AG08395 (cell line): ENCODE measurements at regions not wholly inside any gene's neighbourhood (a gene's known extent, or its start where the extent isn't known, plus 50 kb on each side); places are given as distances from the start of the nearest gene placed in this dataset.
"Not testable (repeated sequence)": the region's sequence is repeated elsewhere in the genome, so short reads cannot be mapped to it uniquely, and the experiment has no call there.

ENCODE experiments used
- DNase-seq: peaks from one replicate; pipeline ENCODE4 v3.0.0; 2012; ENCODE audit warnings: mixed read lengths, low spot score

GRCh38 chr4:131721883-131722282 is 1427.2 kb upstream of the PCDH10 start:
- DNase-seq, result no peak

DNA sequence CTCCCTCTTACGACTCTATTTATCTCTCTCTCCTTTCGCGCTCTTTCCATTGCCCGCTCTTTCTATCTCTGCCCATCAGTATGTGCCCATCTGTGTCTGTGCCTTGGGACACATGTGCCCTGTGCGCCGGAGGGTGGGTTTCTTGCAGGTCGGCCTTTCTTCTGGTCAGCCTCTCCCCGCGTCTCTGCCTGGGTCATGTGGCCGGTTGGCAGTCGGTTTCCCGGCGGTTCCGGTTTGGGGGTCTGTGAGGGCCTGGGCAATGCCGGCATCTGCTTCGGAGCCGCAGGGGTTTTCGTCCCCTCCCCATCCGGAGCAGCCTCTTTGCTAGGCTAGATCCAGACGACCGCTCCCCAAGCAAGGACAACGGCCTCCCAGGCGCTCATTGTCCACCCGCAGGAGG is 1426.0 kb upstream of the PCDH10 start:
- DNase-seq, result not testable (repeated sequence)

- not testable (repeated sequence) for DNase-seq
These were observed 1424.2 kb upstream of the PCDH10 start for GRCh38 chr4:131724847-131725246.

GRCh38 chr4:131725521-131725920 is 1423.6 kb upstream of the PCDH10 start:
- DNase-seq, result not testable (repeated sequence)

GRCh38 chr4:131726940-131727339 is 1422.2 kb upstream of the PCDH10 start:
- not testable (repeated sequence) for DNase-seq

DNA sequence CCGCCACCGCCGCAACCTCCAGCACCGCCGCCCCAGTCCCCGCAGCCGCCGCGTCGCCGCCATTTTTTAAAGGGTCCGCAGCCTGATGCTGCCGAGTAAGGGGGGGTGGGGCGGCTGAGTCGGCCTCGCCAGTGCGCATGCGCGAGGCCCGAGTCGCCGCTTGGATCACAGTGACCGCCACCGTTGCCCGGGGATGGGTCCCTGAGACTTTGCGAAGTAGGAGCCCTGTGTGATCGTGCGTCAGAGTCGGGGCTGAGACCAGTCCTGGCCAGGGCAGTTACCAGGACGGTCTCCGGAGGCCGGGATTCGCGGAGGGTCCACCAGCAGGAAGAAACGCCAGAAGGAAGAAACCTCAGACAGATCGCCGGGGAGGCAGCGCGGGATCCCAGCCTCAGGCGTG is 1421.7 kb upstream of the PCDH10 start:
- DNase-seq, result not testable (repeated sequence)

DNA sequence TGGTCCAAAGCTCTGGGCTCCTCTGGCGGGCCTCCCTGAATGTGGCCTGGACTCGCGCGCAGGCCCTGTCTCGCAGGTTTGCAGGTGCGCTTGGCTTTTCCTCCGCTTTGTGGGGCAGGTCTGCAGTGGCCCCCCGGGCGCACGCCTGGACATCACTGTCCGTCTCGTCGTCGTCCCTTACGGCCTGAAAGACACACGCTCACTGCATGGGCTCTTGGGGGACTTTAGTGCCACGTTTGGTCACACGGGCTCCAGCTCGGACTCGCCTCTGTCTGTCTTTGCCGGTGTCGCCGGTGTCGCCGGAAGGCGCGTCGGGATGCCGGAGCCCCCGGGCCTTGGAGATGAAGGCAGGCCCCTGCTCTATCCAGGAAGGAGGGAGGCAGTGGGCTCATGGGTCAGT is 1419.9 kb upstream of the PCDH10 start:
- not testable (repeated sequence) for DNase-seq

GRCh38 chr4:131729716-131730398 is 1419.2 kb upstream of the PCDH10 start:
- DNase-seq, result not testable (repeated sequence)

DNA sequence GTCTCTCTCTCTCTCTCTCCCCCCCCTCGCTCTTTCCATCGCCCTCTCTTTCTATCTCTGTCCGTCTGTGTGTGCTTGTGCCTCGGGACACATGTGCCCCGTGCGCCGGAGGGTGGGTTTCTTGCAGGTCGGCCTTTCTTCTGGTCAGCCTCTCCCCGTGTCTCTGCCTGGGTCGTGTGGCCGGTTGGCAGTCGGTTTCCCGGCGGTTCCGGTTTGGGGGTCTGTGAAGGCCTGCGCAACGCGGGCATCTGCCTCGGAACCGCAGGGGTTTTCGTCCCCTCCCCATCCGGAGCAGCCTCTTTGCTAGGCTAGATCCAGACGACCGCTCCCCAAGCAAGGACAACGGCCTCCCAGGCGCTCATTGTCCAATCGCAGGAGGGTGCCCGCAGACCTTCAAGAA is 1418.5 kb upstream of the PCDH10 start:
- DNase-seq, result not testable (repeated sequence)

GRCh38 chr4:131732034-131732630 is 1417.0 kb upstream of the PCDH10 start:
- not testable (repeated sequence) for DNase-seq

GRCh38 chr4:131734321-131734720 is 1414.8 kb upstream of the PCDH10 start:
- not testable (repeated sequence) for DNase-seq

GRCh38 chr4:131734851-131735385 is 1414.2 kb upstream of the PCDH10 start:
- not testable (repeated sequence) for DNase-seq

DNA sequence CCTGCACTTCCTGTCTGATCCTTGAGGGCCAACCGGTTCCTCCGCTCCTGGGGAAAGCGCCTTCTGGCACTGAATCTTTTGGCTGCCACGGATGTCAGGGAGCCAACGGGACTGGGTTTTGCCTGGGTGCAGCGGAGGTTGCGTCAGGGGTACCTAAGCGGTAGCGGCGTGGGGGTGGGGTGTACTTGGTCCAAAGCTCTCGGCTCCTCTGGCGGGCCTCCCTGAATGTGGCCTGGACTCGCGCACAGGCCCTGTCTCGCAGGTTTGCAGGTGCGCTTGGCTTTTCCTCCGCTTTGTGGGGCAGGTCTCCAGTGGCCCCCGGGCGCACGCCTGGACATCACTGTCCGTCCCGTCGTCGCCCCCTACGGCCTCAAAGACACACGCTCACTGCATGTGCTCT is 1410.1 kb upstream of the PCDH10 start:
- DNase-seq, result not testable (repeated sequence)

DNA sequence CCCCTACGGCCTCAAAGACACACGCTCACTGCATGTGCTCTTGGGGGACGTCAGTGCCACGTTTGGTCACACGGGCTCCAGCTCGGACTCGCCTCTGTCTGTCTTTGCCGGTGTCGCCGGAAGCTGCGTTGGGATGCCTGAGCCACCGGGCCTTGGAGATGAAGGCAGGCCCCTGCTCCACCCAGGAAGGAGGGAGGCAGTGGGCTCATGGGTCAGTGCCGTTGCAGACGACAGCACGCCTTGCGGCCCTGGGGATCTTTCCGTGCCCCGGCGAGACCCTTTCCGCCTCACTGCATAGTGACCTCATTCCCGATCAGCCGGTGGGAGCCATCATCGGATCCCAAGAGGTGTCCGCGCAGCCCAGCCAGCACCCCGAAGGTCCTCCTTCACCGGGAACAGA is 1407.3 kb upstream of the PCDH10 start:
- not testable (repeated sequence) for DNase-seq

GRCh38 chr4:131742536-131743205 is 1406.4 kb upstream of the PCDH10 start:
- DNase-seq, result not testable (repeated sequence)

DNA sequence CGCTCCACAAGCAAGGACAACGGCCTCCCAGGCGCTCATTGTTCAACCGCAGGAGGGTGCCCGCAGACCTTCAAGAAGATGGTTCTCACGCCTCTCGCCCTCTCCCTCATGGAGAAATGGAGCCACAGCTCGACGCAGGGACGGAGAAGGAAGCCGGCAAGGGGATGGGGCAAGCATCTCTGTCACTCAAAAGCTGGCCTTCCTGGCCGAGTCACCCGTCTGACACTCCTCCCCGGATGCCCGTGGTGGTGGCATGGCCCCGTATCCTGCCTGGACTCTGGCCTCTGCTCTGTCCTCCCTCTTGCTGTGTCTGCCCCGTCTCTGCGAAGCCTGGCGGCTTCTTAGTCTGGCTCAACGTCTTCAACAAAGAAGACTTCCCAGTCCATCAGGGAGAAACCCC is 1405.7 kb upstream of the PCDH10 start:
- DNase-seq, result not testable (repeated sequence)

- not testable (repeated sequence) for DNase-seq
These were observed 1401.9 kb upstream of the PCDH10 start for GRCh38 chr4:131747203-131747602.

- DNase-seq, result not testable (repeated sequence)
These were observed 1399.9 kb upstream of the PCDH10 start for GRCh38 chr4:131749224-131749623.

- DNase-seq, result not testable (repeated sequence)
These were observed 1399.1 kb upstream of the PCDH10 start for GRCh38 chr4:131750006-131750405.

DNA sequence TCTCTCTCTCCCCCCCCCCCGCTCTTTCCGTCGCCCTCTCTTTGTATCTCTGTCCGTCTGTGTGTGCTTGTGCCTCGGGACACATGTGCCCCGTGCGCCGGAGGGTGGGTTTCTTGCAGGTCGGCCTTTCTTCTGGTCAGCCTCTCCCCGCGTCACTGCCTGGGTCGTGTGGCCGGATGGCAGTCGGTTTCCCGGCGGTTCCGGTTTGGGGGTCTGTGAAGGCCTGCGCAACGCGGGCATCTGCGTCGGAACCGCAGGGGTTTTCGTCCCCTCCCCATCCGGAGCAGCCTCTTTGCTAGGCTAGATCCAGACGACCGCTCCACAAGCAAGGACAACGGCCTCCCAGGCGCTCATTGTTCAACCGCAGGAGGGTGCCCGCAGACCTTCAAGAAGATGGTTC is 1398.6 kb upstream of the PCDH10 start:
- not testable (repeated sequence) for DNase-seq

GRCh38 chr4:131762234-131762633 is 1386.9 kb upstream of the PCDH10 start:
- not testable (repeated sequence) for DNase-seq

GRCh38 chr4:131764730-131765129 is 1384.4 kb upstream of the PCDH10 start:
- no peak for DNase-seq

GRCh38 chr4:131774382-131774781 is 1374.7 kb upstream of the PCDH10 start:
- peak; percentile 32 for DNase-seq
